ENCODE measurements at regions not wholly inside any gene's neighbourhood (a gene's known extent, or its start where the extent isn't known, plus 50 kb on each side); places are given as distances from the start of the nearest gene placed in this dataset.
"Not testable (repeated sequence)": the region's sequence is repeated elsewhere in the genome, so short reads cannot be mapped to it uniquely, and the experiment has no call there.

DNA sequence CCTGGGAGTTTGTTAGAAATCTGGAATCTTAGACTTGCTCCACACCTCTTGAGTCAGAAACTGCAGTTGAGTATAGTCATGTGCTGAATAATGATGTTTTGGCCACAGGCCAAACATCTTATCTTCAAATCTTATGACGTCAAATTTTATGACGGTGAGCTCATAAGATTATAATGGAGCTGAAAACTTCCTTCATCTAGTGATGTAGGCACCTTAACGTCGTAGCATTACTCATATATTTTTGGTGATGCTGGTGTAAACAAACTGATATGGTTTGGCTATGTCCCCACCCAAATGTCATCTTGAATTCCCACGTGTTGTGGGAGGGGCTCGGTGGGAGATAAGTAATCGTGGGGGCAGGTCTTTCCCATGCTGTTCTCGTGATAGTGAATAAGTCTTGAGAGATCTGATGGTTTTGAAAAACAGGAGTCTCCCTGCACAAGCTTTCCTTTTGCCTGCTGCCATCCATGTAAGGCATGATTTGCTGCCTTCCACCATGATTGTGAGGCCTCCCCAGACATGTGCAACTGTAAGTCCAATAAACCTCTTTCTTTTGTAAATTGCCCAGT, 268.0 kb upstream of the PROK2 start:
- in situ Hi-C loops (cut with MboI; ENCODE audit: low sequenced_read_pairs) = no loop called here

DNA sequence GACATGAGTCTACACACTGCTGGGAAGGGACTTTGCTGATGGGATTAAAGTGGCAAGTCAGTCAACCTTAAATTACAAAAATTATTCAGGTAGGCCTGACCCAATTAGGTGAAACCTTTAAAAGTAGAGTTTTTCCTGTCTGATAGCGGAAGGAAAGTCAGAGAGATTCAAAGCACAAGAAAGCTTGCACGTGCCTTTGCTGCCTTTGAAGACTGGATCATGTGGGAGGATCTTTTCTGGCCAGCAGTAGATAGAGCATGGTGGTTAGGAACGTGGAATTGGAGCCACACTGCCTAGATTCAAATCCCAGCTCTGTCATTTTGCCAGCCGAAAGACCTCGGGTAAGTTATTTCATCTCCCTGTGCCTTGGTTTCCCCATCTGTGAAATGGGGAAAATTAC, 265.8 kb upstream of the PROK2 start:
- in situ Hi-C loops (cut with MboI; ENCODE audit: low sequenced_read_pairs) = no loop called here

DNA sequence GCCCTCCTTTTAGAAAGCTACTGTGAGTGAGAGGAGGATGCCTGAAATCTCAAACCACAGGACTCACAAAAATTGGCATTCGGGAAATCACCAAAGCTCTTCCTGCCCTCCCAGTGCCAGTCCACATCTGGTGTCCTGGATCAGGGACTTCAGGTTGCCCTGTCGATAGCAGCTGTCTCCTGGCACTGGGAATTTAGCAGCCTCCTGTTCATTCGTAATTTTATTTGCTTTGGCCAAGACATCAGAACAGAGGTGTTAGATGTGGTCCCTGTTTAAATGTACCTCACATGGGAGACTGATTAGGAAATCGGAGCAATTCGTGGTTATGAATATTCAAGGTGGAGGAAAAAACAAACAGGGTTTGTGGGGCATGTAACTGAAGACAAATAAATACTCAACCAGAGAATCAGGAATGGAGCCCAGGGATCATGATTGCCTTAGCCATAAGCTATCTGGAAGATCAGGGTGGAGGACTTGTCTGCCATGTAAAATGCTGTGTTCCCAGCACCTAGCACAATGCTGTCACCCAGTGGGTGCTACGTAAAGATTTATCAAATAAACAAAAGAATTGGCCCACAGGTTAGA, 265.2 kb upstream of the PROK2 start:
- in situ Hi-C loops (cut with MboI; ENCODE audit: low sequenced_read_pairs) = no loop called here

DNA sequence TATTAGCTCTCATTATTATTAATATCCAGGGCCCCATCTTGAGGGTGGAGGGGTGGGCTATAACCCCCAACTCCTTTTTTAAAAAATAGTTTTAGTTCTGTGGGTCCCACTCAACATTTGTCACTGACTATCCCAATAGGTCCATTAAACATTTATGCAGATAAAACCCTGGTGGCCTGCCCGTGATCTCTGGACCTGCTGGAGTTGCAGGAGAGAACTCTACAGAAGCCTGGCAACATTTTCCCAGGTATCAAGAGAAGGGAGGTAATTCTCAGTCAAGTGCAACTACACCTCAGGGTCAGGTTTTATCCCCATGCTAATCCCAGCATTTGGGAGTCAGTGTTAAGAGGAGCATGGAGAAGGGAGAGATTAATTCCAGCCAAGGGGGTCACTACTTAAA, 264.4 kb upstream of the PROK2 start:
- in situ Hi-C loops (cut with MboI; ENCODE audit: low sequenced_read_pairs) = no loop called here

DNA sequence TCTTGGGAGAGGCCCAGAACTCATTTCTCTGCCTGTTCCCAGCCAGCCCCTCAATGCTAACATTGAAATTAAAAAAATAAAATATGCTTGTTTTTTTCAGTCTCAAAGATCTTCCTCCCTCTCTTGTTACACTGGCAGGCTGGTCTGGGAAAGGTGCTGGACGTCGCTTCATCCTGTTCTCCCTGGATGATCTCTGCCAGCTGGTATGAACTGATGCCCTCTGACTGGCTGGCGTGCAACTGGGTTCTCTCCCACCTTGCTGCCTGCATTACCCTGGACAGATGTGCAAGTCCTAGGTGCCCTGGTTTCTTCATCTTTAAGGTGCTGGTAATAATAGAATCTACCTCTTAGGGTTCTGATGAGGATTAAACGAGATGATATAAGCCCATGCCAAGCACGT, 263.9 kb upstream of the PROK2 start:
- in situ Hi-C loops (cut with MboI; ENCODE audit: low sequenced_read_pairs) = no loop called here

DNA sequence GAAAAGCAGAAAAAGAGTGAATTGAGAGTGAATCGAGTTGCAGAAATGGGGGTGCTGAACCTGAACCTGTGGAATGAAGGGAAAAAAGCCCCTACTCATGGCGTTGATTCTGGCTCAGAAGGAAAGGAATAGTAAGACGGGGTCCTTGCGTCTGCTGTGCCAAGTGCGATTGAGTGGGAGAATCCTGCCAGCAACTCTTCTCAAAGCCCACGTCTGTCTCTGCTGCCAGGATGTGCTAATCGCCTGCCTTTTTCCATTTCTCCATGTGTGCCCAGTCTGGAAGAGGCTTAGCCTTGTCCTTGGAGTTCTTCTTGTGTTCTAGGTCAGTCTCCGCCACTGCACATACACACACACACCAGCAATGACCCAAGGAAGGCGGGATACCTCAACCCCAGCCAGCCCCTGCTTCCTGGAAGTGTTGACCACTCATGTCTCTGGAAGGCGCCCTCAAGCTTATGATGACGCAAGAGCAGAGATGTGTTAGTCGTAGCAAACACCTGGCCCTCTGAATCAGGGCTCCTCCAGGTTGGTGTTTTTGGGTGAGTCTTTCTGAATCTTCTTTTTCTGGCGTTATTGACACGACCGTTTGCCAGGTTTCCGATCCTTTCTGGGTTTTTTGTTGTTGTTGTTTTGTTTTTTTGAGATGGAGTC, 262.4 kb upstream of the PROK2 start:
- in situ Hi-C loops (cut with MboI; ENCODE audit: low sequenced_read_pairs) = no loop called here

DNA sequence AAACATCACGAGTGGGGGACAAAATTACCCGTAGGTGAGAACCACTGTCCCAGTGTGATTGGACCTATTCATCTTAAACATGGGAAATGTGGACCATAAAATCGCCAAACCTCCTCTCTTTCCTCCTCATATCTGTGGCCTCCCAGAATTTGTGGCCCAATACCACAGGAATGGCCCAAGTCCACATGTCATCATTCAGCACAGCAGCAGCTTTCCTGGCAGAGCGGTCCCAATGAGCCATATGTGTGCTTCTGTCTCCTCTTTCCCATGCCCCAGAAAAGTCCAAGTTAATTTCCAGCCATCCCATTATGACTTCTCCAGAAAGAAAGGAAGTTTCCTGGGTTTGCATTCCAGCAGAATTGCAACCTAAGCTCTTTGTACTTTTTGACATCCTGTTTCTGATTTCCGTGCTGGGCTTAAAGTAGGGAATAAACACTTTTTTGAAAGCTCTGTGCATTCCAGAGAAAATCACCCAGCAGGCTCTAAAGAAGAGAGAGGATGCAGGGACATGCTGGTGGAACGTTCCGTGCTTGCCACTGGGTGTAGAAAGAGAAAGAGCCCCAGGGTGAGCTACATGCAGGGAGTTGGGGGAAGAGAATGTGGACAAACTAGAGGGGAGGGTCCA, 259.4 kb upstream of the PROK2 start:
- in situ Hi-C loops (cut with MboI; ENCODE audit: low sequenced_read_pairs) = no loop called here

DNA sequence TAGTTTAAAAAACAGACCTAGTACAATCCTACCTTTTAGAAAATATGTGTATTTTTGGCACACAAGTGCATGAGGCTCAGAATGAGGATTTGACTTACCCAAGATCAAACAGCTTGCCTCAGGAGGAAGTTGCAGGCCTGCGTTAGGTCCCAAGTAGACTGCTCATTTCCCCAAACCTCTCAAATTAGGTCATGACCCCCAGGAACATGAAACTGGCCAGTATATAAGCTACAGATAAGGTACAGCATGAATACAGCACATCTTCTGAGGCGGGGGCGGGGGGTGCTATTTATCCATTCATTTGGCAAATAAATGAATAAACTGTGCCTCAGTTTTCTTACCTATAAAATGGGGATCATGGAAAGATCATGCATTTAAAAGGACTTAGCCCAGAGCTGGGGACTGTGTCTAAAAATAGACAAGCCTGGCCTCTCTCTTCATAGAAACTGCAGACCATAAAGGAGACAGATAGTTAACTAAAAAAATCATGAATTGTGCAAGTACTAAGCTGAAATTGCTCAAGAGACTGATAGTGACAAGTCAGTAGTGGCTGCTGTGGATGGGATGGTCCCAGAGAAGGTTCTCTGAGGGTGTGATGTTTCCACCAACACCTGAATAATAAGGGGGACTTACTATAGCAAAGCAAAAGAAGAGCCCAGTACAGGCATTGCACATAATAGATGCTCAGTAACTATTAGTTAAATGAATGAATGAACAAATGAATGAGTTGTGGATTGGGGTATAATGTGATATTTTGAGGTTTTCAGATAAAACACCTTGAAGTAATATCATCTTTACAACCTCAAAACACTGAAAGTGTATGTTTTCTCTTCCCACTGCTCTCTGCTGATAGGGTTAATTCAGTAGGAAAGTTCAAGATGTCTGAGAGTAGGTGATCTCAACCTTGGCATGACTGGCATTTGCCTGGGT, 258.5 kb upstream of the PROK2 start:
- in situ Hi-C loops (cut with MboI; ENCODE audit: low sequenced_read_pairs) = no loop called here

DNA sequence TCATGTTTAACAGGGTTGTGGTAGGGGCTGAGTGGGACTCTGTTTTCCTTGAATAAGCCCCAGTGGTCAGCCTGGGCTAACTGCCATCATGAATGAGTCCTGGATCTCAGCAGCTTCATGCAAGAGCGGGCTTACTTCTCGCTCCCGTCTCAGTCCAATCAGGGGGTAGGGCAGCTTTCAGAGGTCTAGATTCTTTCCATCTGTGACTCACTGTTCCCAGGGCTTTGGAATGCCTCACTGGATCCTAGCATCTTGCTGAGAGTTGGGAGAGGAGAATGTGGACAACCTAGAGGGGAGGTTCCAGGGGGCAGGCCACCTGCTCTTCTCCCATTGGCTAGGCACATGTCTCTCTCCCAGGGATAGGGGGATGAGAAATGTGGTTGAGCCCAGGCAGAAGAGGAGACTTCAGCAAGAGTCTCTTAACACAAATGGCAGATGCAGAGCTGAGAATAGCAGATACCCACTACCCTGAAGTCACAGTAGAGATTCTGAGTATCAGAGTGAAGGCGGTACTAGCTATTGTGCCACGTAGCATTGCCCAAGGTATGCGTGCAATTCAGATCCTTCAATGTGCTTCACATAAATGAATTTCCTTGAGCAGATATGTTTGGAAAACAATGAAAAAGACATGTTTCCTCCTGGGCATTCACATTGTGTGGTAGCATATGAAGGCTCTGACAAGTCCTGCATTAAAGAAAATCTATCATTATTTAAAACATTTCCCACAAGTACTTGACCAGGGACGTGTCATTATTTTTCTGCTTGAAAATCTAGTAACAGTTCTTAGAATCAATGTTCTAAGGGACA, 257.7 kb upstream of the PROK2 start:
- in situ Hi-C loops (cut with MboI; ENCODE audit: low sequenced_read_pairs) = no loop called here

DNA sequence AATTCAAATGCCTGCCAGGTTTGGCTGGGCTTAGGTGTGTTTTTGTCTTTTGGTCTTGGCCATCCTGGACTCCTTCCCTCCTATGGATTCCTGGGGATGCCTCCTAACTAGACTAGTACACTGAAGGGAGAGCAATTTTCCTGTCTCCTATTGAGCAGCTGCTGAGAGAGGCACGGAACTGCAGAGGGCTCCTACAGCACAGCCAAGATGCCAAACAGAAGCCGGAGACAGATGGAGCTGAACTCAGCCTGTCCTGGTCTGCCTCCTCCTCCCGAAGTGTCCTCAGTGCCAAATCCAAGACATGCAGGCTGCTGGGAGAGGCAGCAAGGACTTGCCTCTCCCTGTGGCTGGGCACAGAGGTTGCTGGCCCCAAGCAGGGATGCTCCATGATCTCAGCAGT, 256.6 kb upstream of the PROK2 start:
- in situ Hi-C loops (cut with MboI; ENCODE audit: low sequenced_read_pairs) = no loop called here

DNA sequence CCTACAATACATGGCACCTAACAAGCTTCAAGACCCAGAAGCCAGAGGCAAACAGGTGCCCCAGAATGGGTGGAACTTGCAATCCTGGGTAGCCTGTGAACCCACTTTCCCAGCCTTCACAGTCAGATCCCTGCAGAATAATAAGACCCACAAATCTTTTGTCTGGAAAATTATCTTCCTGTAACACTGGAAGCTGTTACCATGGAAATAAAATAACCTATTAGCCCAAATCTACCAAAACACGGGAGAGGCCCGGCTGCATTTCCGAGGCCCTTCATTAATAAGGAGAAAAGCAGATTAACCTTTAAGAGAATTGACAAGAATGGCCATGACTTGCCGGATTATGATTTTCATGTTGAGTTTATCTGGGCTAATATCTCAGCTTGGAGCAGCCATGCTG, 256.1 kb upstream of the PROK2 start:
- in situ Hi-C loops (cut with MboI; ENCODE audit: low sequenced_read_pairs) = no loop called here

DNA sequence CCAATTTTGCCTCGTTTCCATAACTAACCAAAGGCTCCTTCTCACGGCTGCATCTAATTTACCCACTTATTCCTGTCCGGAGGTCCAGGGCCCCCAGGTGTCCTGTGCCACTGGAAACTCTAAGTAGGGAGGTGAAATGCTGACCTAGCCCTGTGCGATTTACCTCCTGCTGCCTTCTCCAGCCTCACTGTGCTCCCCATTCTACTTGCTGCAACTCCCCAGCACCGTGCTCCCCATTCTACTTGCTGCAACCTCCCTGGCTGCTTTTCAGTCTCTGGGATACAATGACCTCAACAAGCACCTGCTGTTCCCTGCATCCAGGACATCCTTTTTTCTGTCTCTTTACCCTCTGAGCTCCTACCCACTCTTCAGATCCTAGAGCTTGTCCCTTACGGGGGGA, 254.7 kb upstream of the PROK2 start:
- in situ Hi-C loops (cut with MboI; ENCODE audit: low sequenced_read_pairs) = no loop called here

DNA sequence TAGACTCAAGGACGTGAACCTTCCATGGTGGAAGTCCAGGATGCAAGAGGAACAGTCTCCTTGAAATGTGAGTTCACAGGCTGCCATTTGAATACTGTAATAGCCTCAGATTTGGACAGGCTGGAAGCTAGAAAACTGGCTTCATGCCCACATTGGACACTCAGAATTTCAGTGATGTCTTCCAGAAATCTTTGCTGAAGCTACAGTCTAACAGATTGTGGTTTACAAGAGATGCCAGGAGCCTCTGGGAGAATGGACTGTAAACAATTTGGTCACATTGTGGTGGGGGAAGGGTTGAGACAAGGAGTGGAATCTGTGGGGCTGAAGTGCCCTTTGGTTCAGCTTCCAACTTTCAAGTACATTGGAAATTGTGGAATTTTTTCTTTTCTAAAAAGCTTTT, 252.0 kb upstream of the PROK2 start:
- in situ Hi-C loops (cut with MboI; ENCODE audit: low sequenced_read_pairs) = no loop called here

DNA sequence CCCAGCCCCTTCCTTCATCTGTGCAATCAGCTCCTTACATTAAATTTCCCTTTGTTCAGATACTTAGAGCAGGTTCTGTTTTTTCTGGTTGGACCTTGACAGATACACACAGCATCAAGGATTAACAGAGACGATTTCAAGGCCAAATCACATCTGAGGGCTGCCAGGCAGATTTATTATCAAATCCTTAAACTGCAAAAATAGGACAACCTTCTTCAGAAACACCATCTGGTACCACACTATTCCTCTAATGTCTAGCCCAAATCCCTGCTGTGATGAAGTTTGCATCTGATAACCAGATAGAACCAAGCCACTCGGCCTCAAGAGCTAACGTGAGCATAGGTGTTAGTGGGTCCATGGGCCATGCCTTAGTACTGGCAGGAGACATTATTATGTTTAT, 250.7 kb upstream of the PROK2 start:
- in situ Hi-C loops (cut with MboI; ENCODE audit: low sequenced_read_pairs) = no loop called here

DNA sequence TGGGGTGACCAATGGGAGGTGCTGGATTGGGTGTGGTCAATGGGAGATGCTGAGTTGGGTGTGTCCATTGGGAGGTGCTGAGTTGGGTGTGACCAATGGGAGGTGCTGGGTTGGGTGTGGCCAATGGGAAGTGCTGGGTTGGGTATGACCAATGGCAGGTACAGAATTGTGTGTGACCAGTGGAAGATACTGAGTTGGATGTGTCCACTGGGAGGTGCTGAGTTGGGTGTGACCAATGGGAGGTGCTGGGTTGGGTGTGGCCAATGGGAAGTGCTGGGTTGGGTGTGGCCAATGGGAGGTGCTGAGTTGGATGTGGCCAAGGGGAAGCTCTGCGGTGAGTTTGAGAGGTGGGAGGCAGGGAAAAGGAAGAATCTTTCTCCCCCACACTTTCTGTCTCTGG, 250.0 kb upstream of the PROK2 start:
- in situ Hi-C loops (cut with MboI; ENCODE audit: low sequenced_read_pairs) = no loop called here

DNA sequence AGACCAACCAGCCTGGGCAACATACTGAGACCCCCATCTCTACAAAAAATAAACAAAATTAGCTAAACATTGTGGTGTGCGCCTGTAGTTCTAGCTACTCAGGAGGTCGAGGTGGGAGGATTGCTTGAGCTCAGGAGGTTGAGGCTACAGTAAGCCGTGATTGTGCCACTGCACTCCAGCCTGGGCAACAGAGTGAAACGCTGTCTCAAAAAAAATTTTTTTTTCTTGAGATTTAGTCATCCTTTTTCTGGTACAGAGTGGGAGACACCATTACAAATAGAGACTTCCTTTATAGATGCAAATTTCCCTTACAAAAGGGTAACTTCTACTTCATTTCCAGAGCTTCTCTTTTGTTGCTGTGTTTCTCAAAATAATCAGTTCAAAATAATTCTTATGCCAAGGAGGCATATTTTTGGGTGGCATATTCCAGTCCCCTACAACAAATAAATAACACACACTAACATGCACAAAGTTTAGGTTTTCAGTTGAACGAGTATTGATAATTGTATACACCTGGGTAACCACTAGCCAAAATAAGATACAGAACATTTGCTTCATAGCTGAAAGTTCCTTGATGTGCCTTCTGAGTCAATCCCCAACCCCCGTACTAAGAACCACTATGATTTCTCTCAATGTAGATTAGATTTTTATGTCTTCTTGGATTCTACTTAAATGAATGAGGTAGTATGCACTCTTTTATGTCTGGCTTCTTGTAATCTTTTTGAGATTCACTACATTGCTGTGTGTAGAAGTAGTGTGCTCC, 248.9 kb upstream of the PROK2 start:
- in situ Hi-C loops (cut with MboI; ENCODE audit: low sequenced_read_pairs) = no loop called here

DNA sequence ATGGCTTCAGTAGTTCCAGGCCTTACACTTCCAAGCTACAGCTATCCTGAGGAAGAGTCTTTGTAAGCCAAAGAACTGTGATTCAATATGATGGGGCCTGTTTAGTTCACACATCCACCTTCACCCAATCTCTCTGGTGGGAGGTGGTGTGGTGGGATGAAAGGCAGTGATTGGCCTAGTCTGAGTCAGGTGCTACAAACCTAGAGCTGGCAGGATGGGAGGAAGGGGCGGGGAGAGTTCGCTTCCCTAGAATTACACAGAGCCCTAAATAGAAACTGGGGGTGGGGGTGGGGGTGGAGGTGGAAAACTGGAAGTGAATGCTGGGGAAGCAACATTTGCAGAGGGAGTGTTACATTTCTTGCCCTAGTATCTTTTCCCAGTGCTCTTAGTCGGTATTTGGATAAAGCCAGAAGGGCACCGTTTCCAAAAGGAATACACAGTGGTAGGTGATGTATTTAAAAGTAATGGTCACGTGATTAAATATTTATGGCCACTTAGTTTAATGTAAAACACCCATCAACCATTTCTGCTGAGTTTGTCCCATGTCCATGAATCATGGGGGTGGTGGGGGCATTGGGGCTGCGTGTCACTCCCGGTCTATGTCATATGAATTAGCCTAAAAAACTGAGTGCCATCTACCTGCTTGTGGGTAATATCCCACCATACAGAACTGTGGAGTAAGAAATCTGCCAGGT, 247.6 kb upstream of the PROK2 start:
- in situ Hi-C loops (cut with MboI; ENCODE audit: low sequenced_read_pairs) = no loop called here

DNA sequence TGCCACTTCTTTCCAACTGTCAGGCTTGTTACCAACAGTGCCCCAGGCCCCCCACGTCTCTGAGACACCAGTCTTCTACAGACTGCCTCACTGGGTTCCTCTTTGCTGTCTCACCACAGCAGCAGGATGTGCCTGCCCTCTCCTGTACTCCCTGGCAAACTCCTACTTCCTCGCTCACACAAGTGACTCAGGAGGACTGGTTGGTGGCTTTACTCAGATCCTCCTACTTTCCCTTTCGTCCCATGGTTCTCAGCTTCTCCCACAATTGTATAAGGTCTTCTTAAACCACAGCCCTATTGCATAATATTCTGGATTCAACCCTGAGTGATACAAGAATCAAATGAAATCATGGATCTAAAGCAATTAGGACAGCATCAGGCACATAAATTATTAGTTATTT, 246.6 kb upstream of the PROK2 start:
- in situ Hi-C loops (cut with MboI; ENCODE audit: low sequenced_read_pairs) = no loop called here

DNA sequence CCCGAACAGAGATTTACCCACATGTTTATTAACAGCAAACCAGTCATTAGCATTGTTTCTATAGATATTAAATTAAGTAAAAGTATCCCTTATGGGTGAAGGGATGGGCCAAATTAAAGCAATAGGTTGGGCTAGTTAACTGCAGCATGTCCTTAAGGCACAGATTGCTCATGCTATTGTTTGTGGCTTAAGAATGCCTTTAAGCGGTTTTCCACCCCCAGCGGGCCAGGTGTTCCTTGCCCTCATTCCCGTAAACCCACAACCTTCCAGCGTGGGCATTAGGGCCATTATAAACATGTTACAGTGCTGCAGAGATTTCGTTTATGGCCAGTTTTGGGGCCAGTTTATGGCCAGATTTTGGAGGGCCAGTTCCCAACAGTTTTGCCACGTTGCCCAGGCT, 245.3 kb upstream of the PROK2 start:
- in situ Hi-C loops (cut with MboI; ENCODE audit: low sequenced_read_pairs) = not testable (repeated sequence)

Measured in HL-60/S4 treated with retinoic acid at 250 ng/mL for 4 days and 3 days (cell line).